OCI-LY3 (cell line): ENCODE measurements at regions not wholly inside any gene's neighbourhood (a gene's known extent, or its start where the extent isn't known, plus 50 kb on each side); places are given as distances from the start of the nearest gene placed in this dataset.

Experiments used
- CTCF ChIP-seq: fragments of 200-600, 300-600 bp; sonication (generic); IDR thresholded peaks from 2 replicates; pipeline ENCODE4 v1.5.1; 2014; ENCODE audit warnings: antibody characterized with exemption, low read length, low read depth
- EZH2phosphoT487 ChIP-seq: fragments of 200-600 bp; shearing (Covaris generic); IDR thresholded peaks from 2 replicates; pipeline ENCODE4 v1.6.1; 2018; ENCODE audit warnings: antibody characterized with exemption, mixed run types, low read depth

- no peak for TF ChIP-seq CTCF
- TF ChIP-seq EZH2phosphoT487 = no peak
These were observed 99.3 kb downstream of the RASSF10 start for GRCh38 chr11:13108416-13108815.
